ENCODE measurements at regions not wholly inside any gene's neighbourhood (a gene's known extent, or its start where the extent isn't known, plus 50 kb on each side); places are given as distances from the start of the nearest gene placed in this dataset.
"Not testable (repeated sequence)": the region's sequence is repeated elsewhere in the genome, so short reads cannot be mapped to it uniquely, and the experiment has no call there.

GRCh38 chr2:19653509-19653908 is 248.3 kb downstream of the TTC32 start:
- no peak for DNase-seq (ENCODE audit: low read depth)

- DNase-seq (ENCODE audit: low read depth), result no peak
Measured at GRCh38 chr2:19652811-19653210, 249.0 kb downstream of the TTC32 start.

- no peak for DNase-seq (ENCODE audit: low read depth)
Measured at GRCh38 chr2:19651466-19651865, 250.3 kb downstream of the TTC32 start.

GRCh38 chr2:19649785-19650380 is 251.9 kb downstream of the TTC32 start:
- peak; percentile 91 for DNase-seq (ENCODE audit: low read depth)

- peak; percentile 18 for DNase-seq (ENCODE audit: low read depth)
Measured at GRCh38 chr2:19649142-19649541, 252.6 kb downstream of the TTC32 start.

GRCh38 chr2:19648583-19648982 is 253.2 kb downstream of the TTC32 start:
- DNase-seq (ENCODE audit: low read depth), result peak; percentile 68

GRCh38 chr2:19646987-19647386 is 254.8 kb downstream of the TTC32 start:
- no peak for DNase-seq (ENCODE audit: low read depth)

- no peak for DNase-seq (ENCODE audit: low read depth)
Measured at GRCh38 chr2:19644763-19645162, 257.0 kb downstream of the TTC32 start.

- no peak for DNase-seq (ENCODE audit: low read depth)
Measured at GRCh38 chr2:19643117-19643518, 258.7 kb downstream of the TTC32 start.

GRCh38 chr2:19642501-19642900 is 259.3 kb downstream of the TTC32 start:
- DNase-seq (ENCODE audit: low read depth), result no peak

- no peak for DNase-seq (ENCODE audit: low read depth)
Measured at GRCh38 chr2:19635951-19636510, 265.8 kb downstream of the TTC32 start.

GRCh38 chr2:19632403-19632991 is 269.3 kb downstream of the TTC32 start:
- no peak for DNase-seq (ENCODE audit: low read depth)

GRCh38 chr2:19631871-19632270 is 269.9 kb downstream of the TTC32 start:
- no peak for DNase-seq (ENCODE audit: low read depth)

- no peak for DNase-seq (ENCODE audit: low read depth)
Measured at GRCh38 chr2:19630921-19631320, 270.9 kb downstream of the TTC32 start.

GRCh38 chr2:19627359-19627758 is 268.9 kb upstream of the OSR1 start:
- DNase-seq (ENCODE audit: low read depth), result no peak

- peak; percentile 15 for DNase-seq (ENCODE audit: low read depth)
Measured at GRCh38 chr2:19623488-19623887, 265.1 kb upstream of the OSR1 start.

- DNase-seq (ENCODE audit: low read depth), result peak; percentile 41
Measured at GRCh38 chr2:19617257-19617848, 258.9 kb upstream of the OSR1 start.

GRCh38 chr2:19615402-19615801 is 257.0 kb upstream of the OSR1 start:
- not testable (repeated sequence) for DNase-seq (ENCODE audit: low read depth)

GRCh38 chr2:19614066-19614465 is 255.6 kb upstream of the OSR1 start:
- no peak for DNase-seq (ENCODE audit: low read depth)

GRCh38 chr2:19611491-19612332 is 253.3 kb upstream of the OSR1 start:
- peak; percentile 86 for DNase-seq (ENCODE audit: low read depth)

GRCh38 chr2:19609266-19609665 is 250.8 kb upstream of the OSR1 start:
- DNase-seq (ENCODE audit: low read depth), result no peak
